Chondrocyte (in vitro differentiated cells): ENCODE measurements at regions not wholly inside any gene's neighbourhood (a gene's known extent, or its start where the extent isn't known, plus 50 kb on each side); places are given as distances from the start of the nearest gene placed in this dataset.

Experiments used
- DNase-seq: peaks from one replicate; pipeline ENCODE4 v3.0.0; 2021; ENCODE audit warnings: mixed read lengths, low spot score
- H3K27ac Mint-ChIP-seq: one replicate; pipeline ENCODE4 v1.8.0; 2021; ENCODE audit warnings: mild to moderate bottlenecking, moderate library complexity, mixed read lengths; ENCODE audit not compliant: unreplicated experiment
- H3K27me3 Mint-ChIP-seq: 2 replicates; pipeline ENCODE4 v1.8.0; 2021; ENCODE audit warnings: low read depth, mixed read lengths
- H3K36me3 Mint-ChIP-seq: 2 replicates; pipeline ENCODE4 v1.8.0; 2021; ENCODE audit warnings: low read depth, mixed read lengths
- H3K4me1 Mint-ChIP-seq: 2 replicates; pipeline ENCODE4 v1.8.0; 2021; ENCODE audit warnings: low read depth, mild to moderate bottlenecking, mixed read lengths
- H3K4me3 Mint-ChIP-seq: one replicate; pipeline ENCODE4 v1.8.0; 2021; ENCODE audit warnings: mild to moderate bottlenecking, moderate library complexity, mixed read lengths; ENCODE audit not compliant: unreplicated experiment
- H3K9me3 Mint-ChIP-seq: 2 replicates; pipeline ENCODE4 v1.8.0; 2021; ENCODE audit warnings: low read depth, mixed read lengths
- CTCF ChIP-seq: fragments of 200-600 bp; sonication (generic); IDR thresholded peaks from 2 replicates; pipeline ENCODE4 v1.5.0; 2021; ENCODE audit warnings: antibody characterized with exemption, mild to moderate bottlenecking, moderate library complexity

- Mint-ChIP-seq H3K27me3 (no peaks in the 10 kb centered on the region), H3K4me3 (no peak overlapping the region), H3K9me3 (no peaks in the 10 kb centered on the region), H3K4me1 (no peaks in the 10 kb centered on the region), H3K27ac (no peak overlapping the region), H3K36me3 (no peaks in the 10 kb centered on the region)
- no peak for TF ChIP-seq CTCF
- DNase-seq: no peak
Measured at GRCh38 chr11:111172321-111172862, 73.1 kb upstream of the POU2AF2 start.

GRCh38 chr11:111170761-111171379 is 74.7 kb upstream of the POU2AF2 start:
- TF ChIP-seq CTCF: no peak
- no peak for DNase-seq
- Mint-ChIP-seq H3K4me1 (no peaks in the 10 kb centered on the region), H3K36me3 (no peaks in the 10 kb centered on the region), H3K9me3 (no peaks in the 10 kb centered on the region), H3K4me3 (no peak overlapping the region), H3K27me3 (no peaks in the 10 kb centered on the region), H3K27ac (no peak overlapping the region)

- no peak for DNase-seq
- no peak overlapping the region for H3K4me3 Mint-ChIP-seq
- H3K36me3 Mint-ChIP-seq: no peaks in the 10 kb centered on the region
- H3K27me3 Mint-ChIP-seq: peaks cover 3% of the 10 kb centered on the region
- H3K27ac Mint-ChIP-seq: no peak overlapping the region
- no peak for TF ChIP-seq CTCF
- no peaks in the 10 kb centered on the region for H3K9me3 Mint-ChIP-seq
- H3K4me1 Mint-ChIP-seq: no peaks in the 10 kb centered on the region
Measured at GRCh38 chr11:111169367-111169766, 76.2 kb upstream of the POU2AF2 start.

- Mint-ChIP-seq H3K4me1 (no peaks in the 10 kb centered on the region), H3K27ac (no peak overlapping the region), H3K9me3 (no peaks in the 10 kb centered on the region), H3K4me3 (no peak overlapping the region), H3K27me3 (peaks cover 3% of the 10 kb centered on the region), H3K36me3 (no peaks in the 10 kb centered on the region)
- DNase-seq: no peak
- no peak for TF ChIP-seq CTCF
Measured at GRCh38 chr11:111168871-111169270, 76.7 kb upstream of the POU2AF2 start.

- no peak overlapping the region for H3K27ac Mint-ChIP-seq
- no peak for TF ChIP-seq CTCF
- H3K4me1 Mint-ChIP-seq: no peaks in the 10 kb centered on the region
- no peak for DNase-seq
- H3K9me3 Mint-ChIP-seq: no peaks in the 10 kb centered on the region
- no peaks in the 10 kb centered on the region for H3K36me3 Mint-ChIP-seq
- peaks cover 3% of the 10 kb centered on the region for H3K27me3 Mint-ChIP-seq
- H3K4me3 Mint-ChIP-seq: no peak overlapping the region
Measured at GRCh38 chr11:111167666-111168065, 77.9 kb upstream of the POU2AF2 start.
